ENCODE measurements at regions not wholly inside any gene's neighbourhood (a gene's known extent, or its start where the extent isn't known, plus 50 kb on each side); places are given as distances from the start of the nearest gene placed in this dataset.

- Histone ChIP-seq H3K27ac (no peak overlapping the region), H3K4me1 (replicated peaks; ENCODE audit: insufficient read depth) (no peaks in the 10 kb centered on the region), H3K9me3 (ENCODE audit: insufficient read depth, low read depth) (no peaks in the 10 kb centered on the region), H3K36me3 (ENCODE audit: low read depth) (no peaks in the 10 kb centered on the region), H3K4me3 (no peak overlapping the region), H3K9me2 (ENCODE audit: insufficient read depth) (no peaks in the 10 kb centered on the region), H3K4me2 (no peak overlapping the region), H3F3A (ENCODE audit: insufficient read depth, low read depth) (no peaks in the 10 kb centered on the region), H3K27me3 (ENCODE audit: insufficient read depth, low read depth) (no peaks in the 10 kb centered on the region), H4K20me1 (ENCODE audit: insufficient read depth) (no peaks in the 10 kb centered on the region), H2AFZ (no peak overlapping the region), H3K79me2 (ENCODE audit: low read depth) (no peaks in the 10 kb centered on the region)
- intact Hi-C loops (cut with micrococcal nuclease; ENCODE audit: unreplicated experiment): no loop called here
- TF ChIP-seq, protein P1, sequence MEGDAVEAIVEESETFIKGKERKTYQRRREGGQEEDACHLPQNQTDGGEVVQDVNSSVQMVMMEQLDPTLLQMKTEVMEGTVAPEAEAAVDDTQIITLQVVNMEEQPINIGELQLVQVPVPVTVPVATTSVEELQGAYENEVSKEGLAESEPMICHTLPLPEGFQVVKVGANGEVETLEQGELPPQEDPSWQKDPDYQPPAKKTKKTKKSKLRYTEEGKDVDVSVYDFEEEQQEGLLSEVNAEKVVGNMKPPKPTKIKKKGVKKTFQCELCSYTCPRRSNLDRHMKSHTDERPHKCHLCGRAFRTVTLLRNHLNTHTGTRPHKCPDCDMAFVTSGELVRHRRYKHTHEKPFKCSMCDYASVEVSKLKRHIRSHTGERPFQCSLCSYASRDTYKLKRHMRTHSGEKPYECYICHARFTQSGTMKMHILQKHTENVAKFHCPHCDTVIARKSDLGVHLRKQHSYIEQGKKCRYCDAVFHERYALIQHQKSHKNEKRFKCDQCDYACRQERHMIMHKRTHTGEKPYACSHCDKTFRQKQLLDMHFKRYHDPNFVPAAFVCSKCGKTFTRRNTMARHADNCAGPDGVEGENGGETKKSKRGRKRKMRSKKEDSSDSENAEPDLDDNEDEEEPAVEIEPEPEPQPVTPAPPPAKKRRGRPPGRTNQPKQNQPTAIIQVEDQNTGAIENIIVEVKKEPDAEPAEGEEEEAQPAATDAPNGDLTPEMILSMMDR (conservative IDR thresholded peaks at IDR 0.05): no peak
- TF ChIP-seq EZH2 (IDR thresholded peaks at IDR 0.05; ENCODE audit: low read depth): no peak
- POLR2A ChIA-PET (ENCODE audit: unreplicated experiment): no interaction called here
- CTCF ChIA-PET: no interaction called here
- no TSS peak for BruUV-seq (replicated peaks)
- no peak for DNase-seq
Measured at GRCh38 chr5:67957374-67957773, 258.2 kb upstream of the PIK3R1 start.

DNA sequence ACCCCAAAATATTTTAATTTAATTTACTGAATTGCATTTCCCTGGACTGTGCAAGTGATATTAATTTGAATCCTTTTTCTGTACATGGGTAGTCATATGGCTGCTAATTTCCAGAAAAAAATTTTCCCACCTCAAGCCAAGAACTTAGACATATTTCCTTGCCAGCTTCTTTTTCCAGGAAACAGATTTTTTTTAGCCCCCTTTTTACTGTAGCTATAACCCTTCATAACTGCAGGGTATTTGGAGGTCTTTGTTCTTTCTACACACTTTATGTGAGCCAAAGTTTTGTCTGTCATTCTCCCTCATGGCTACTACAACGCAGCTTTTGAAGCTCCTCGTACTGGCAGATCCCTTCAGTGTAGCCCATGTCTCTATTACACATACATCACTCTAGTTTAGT lies 261.2 kb upstream of the PIK3R1 start:
- CTCF ChIA-PET: no interaction called here
- no TSS peak for BruUV-seq (replicated peaks)
- TF ChIP-seq, protein P1 (conservative IDR thresholded peaks at IDR 0.05): no peak
- TF ChIP-seq EZH2 (IDR thresholded peaks at IDR 0.05; ENCODE audit: low read depth): no peak
- Histone ChIP-seq H3K9me3 (ENCODE audit: insufficient read depth, low read depth) (no peaks in the 10 kb centered on the region), H3K4me3 (no peak overlapping the region), H3K9me2 (ENCODE audit: insufficient read depth) (no peaks in the 10 kb centered on the region), H3K36me3 (ENCODE audit: low read depth) (no peaks in the 10 kb centered on the region), H3K4me2 (no peak overlapping the region), H3K4me1 (replicated peaks; ENCODE audit: insufficient read depth) (no peaks in the 10 kb centered on the region), H3K79me2 (ENCODE audit: low read depth) (no peaks in the 10 kb centered on the region), H3K27ac (no peak overlapping the region), H2AFZ (no peak overlapping the region), H4K20me1 (ENCODE audit: insufficient read depth) (no peaks in the 10 kb centered on the region), H3F3A (ENCODE audit: insufficient read depth, low read depth) (no peaks in the 10 kb centered on the region), H3K27me3 (ENCODE audit: insufficient read depth, low read depth) (no peaks in the 10 kb centered on the region)
- DNase-seq: no peak
- POLR2A ChIA-PET (ENCODE audit: unreplicated experiment): no interaction called here
- intact Hi-C loops (cut with micrococcal nuclease; ENCODE audit: unreplicated experiment): no loop called here

DNA sequence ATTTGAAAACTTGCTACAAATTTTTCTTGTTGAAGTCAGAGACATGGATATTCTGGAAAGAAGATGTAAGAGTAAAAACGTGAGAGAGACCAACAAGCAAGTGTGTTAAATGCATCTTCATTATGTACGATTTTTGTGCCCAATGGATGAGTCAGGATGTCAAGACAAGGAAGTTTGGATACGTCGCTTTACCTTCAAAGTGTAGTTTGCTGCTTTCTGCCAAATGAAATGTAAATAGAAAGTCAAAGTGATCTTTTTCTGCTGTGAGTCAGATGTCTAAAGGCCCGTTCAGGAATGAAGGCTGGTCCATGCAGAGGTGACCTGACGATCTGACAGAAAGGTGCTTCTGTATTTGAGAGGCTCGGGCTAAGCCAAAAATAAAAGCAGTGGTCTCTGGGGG lies 273.1 kb upstream of the PIK3R1 start:
- H3K9me3 ChIP-seq (ENCODE audit: insufficient read depth, low read depth): no peaks in the 10 kb centered on the region
- TF ChIP-seq, protein P1 (conservative IDR thresholded peaks at IDR 0.05): no peak
- no peak for TF ChIP-seq EZH2 (IDR thresholded peaks at IDR 0.05; ENCODE audit: low read depth)
- no peak for DNase-seq
- intact Hi-C loops (cut with micrococcal nuclease; ENCODE audit: unreplicated experiment): no loop called here
- H3K4me3 ChIP-seq: no peak overlapping the region
- no peak overlapping the region for H2AFZ ChIP-seq
- H4K20me1 ChIP-seq (ENCODE audit: insufficient read depth): no peaks in the 10 kb centered on the region
- POLR2A ChIA-PET (ENCODE audit: unreplicated experiment): no interaction called here
- H3F3A ChIP-seq (ENCODE audit: insufficient read depth, low read depth): no peaks in the 10 kb centered on the region
- no peaks in the 10 kb centered on the region for H3K79me2 ChIP-seq (ENCODE audit: low read depth)
- no peaks in the 10 kb centered on the region for H3K27me3 ChIP-seq (ENCODE audit: insufficient read depth, low read depth)
- no TSS peak for BruUV-seq (replicated peaks)
- no peak overlapping the region for H3K27ac ChIP-seq
- CTCF ChIA-PET: no interaction called here
- no peak overlapping the region for H3K4me2 ChIP-seq
- no peaks in the 10 kb centered on the region for H3K4me1 ChIP-seq (replicated peaks; ENCODE audit: insufficient read depth)
- H3K36me3 ChIP-seq (ENCODE audit: low read depth): no peaks in the 10 kb centered on the region
- no peaks in the 10 kb centered on the region for H3K9me2 ChIP-seq (ENCODE audit: insufficient read depth)
